ENCODE measurements at regions not wholly inside any gene's neighbourhood (a gene's known extent, or its start where the extent isn't known, plus 50 kb on each side); places are given as distances from the start of the nearest gene placed in this dataset.

DNA sequence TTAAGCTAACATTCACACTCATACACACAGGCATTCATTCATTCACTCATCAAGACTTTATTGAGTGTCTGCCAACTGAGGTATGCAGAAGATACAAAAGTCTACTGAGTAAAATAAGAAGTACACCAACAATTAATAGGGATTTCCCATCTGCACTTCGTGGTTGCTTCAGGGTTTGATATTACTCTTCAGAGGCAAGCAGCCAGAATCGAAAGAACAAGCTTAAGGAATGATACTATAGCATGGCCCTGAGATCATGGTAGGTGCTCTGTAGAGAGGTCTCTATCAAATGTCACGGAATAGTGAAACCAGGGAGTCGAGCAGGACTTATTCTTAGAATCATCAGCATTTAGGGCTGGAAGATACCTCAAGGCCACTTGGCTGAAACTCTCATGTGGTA, 135.4 kb downstream of the NRN1 start:
- TF ChIP-seq, protein P1, sequence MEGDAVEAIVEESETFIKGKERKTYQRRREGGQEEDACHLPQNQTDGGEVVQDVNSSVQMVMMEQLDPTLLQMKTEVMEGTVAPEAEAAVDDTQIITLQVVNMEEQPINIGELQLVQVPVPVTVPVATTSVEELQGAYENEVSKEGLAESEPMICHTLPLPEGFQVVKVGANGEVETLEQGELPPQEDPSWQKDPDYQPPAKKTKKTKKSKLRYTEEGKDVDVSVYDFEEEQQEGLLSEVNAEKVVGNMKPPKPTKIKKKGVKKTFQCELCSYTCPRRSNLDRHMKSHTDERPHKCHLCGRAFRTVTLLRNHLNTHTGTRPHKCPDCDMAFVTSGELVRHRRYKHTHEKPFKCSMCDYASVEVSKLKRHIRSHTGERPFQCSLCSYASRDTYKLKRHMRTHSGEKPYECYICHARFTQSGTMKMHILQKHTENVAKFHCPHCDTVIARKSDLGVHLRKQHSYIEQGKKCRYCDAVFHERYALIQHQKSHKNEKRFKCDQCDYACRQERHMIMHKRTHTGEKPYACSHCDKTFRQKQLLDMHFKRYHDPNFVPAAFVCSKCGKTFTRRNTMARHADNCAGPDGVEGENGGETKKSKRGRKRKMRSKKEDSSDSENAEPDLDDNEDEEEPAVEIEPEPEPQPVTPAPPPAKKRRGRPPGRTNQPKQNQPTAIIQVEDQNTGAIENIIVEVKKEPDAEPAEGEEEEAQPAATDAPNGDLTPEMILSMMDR (conservative IDR thresholded peaks at IDR 0.05) = no peak
- no peak overlapping the region for H3K27ac ChIP-seq

DNA sequence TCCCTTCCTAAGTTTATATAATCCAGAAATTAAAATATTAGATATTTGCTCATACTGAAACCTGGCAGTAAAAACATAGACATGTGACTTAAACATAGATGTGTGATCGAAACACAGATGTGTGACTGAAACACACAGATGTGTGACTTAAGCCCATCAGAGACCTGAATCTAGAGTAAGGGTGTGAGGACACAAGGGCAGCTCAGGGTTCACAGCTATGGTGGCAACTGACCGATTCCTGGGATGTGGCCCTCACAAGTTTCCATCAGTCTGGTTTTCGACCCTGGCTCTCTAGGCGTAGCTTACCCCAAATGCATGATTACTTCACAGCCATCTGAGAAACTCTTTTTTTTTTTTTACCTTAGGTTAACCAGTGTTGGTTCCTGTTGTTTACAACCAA, 137.0 kb downstream of the NRN1 start:
- TF ChIP-seq, protein P1 (conservative IDR thresholded peaks at IDR 0.05) = no peak
- no peak overlapping the region for H3K27ac ChIP-seq

DNA sequence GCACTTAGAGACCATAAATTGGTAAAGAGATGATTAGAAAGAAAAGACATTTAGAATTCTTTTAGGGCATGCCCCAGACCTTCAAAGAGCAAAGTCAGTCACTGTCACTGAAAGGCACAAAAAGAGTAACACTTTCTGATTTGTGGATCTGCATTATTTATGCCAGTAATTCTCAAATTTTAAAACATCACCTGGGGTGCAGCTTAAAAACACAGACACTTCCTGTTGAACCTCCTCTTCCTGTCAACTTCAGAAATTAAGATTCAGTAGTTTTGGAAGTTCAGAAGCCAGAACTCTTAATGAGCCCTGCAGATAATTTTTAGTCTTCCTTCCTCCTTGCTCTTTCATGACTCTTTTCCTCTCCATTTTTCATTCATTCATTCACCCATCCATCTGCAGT, 137.5 kb downstream of the NRN1 start:
- no peak overlapping the region for H3K27ac ChIP-seq
- TF ChIP-seq, protein P1 (conservative IDR thresholded peaks at IDR 0.05) = no peak

DNA sequence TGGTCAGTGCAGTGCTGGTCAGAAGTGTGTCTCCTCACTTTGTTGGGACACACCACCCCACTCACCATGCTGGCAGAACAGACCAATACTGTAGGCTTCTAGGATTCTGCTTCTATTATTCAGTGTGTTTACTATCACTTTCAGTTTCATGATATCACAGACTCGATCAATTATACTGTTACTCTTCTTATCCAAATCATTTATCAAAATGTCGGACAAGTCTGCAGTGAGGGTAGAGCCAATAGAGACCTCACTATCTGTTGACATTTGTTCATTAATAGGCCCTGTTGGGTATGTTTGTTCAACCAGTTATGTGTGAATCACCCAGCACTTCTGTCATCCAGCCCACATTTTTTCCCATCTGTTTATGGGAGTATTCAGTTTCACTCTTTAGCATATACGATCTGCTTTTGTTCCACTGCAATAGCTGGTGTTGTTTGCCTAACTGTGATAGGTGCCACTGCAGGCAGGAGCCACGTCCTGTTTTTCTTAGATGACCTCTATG, 140.1 kb downstream of the NRN1 start:
- peak overlapping the region; percentile 51 for H3K27ac ChIP-seq

DNA sequence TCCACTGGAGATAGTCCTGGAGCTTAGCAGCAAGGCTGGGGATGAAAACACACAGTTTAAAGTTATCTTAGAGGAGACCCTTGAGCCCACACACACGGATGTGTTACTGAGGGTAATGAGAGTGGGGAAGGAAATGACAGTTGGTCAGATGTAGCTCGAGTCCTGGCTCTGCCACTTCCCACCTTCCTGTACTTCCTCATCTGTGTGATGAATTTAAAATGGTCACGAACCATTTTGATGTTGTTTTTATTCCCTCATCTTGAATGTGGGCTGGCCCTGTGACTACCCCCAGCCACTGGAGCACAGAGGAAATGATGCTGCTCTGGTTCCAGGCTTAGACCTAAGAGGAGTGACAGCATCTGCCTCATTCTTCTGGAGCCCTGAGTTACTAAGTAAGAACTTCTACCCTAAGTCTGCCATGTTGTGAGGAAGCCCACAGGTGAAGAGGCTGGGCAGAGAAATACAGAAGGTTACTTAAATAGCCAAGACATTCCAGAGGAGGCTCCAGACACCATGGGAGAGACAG, 141.2 kb downstream of the NRN1 start:
- TF ChIP-seq, protein P1 (conservative IDR thresholded peaks at IDR 0.05) = no peak
- H3K27ac ChIP-seq = no peak overlapping the region; the same call in 1 of the 2 replicates

More for the DNA sequence above, 140.1 kb downstream of the NRN1 start:
- TF ChIP-seq, protein P1 (conservative IDR thresholded peaks at IDR 0.05) = no peak

DNA sequence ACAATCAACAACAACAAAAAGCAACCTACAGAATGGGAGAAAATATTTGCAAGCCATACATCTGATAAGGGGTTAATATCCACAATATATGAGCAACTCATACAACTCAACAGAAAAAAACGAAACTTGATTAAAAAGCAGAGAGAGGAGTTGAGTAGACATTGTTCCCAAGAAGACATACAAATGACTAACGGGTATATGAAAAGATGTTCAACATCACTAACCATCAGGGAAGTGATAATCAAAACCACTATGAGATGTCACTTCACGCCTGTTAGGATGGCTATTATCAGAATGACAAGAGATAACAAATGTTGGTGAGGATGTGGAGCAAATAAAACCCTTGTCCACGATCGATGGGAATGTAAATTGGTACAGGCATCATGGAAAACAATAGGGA, 145.9 kb downstream of the NRN1 start:
- TF ChIP-seq, protein P1 (conservative IDR thresholded peaks at IDR 0.05) = no peak
- no peak overlapping the region for H3K27ac ChIP-seq

DNA sequence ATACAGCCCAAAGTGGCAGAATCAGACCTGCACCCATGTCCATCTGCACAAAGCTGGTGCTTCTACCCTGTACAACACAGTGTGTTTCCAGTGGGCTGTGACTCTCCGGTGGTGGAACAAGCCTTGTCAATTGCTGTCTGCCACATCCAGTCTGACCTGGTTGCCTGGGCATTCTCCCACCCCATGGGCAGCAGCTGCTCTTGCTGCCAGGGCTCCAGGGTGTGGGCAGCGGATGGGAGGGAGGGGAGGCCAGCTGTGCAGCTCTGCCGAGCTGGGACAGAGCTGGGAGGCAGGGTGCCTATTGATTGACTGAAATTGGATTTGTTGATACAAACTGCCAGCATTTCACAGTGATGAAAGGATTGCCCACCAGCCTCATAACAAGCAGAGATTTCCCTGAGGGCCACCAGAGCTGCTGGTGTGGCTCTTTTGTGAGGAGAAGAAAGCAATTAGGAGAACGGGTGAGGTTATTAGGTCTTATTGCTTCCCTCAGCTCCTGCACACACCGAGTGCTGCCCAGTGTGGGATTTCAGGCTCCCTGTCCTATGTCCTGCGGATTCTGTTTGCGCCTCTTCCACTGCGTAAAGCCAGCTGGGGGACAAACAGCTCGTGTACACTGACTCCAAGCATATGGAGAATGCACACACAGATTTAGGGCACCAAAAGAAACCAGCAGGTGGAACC, 150.8 kb downstream of the NRN1 start:
- no peak overlapping the region for H3K27ac ChIP-seq
- TF ChIP-seq, protein P1 (conservative IDR thresholded peaks at IDR 0.05) = no peak
